GM21529 (cell line): ENCODE measurements at regions not wholly inside any gene's neighbourhood (a gene's known extent, or its start where the extent isn't known, plus 50 kb on each side); places are given as distances from the start of the nearest gene placed in this dataset.
"Not testable (repeated sequence)": the region's sequence is repeated elsewhere in the genome, so short reads cannot be mapped to it uniquely, and the experiment has no call there.

Source experiments
- ATAC-seq: cut with Tn5 transposase; IDR thresholded peaks from one replicate; pipeline ENCODE4 v1.9.1; 2021; ENCODE audit not compliant: unreplicated experiment

- ATAC-seq, result no peak
Measured at GRCh38 chr10:118913825-118914224, 115.7 kb upstream of the NANOS1 start.

GRCh38 chr10:118914629-118915028 is 114.9 kb upstream of the NANOS1 start:
- ATAC-seq, result no peak

DNA sequence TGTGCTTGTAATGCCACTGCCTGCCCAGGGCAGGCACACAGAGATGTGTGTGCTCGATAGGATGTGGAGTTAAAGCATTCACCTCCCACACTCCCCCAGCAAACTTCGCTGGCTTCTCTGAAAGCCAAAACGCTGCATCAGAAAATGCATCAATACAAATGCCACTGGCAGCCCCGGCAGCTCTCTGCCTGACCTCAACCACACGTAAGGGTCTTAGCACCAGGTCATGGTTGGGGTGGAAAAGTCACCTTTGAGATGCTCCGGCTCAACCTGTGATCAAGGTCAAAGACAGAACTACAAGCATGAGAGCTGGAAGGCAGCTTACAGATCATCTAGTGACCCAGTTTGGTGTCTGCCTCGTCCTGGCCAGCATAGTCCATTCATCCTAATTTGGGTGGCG is 114.4 kb upstream of the NANOS1 start:
- ATAC-seq, result no peak

DNA sequence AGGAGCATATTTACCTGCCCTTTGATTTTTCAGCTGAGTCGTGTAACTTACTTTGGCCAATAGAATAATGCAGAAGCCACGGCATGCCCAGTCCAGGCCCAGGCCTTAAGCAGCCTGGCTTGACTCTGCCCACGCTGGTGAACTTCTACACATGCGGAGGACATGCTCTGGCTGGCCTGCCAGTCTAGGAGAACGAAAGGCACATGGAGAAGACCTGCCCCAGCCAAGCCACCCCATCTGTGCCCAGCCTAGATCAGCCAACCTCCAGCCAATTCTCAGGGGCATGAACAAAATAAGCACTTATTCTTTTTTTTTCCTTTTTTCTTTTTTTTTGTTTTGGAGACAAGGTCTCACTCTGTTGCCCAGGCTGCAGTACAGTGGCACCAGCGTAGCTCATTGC is 112.7 kb upstream of the NANOS1 start:
- ATAC-seq, result no peak

GRCh38 chr10:118917701-118918100 is 111.8 kb upstream of the NANOS1 start:
- ATAC-seq, result no peak

DNA sequence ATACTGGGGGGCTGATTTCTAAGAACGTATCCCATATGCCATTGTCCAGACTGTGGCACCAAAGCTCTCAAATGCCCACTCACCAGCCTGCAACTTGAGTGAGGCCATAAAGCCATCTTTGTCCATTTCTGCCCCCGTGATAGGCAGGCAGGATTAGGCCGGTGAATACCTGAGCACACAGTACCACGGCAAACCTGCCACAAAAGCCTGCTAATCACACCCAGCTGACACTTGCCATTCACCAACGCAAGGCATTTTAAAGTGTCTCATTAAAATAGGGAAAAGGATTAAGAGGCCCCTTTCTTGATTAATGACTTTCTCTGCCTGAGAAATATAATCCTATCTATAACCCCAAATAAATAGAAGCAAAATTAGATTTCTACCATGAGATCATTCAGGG is 111.4 kb upstream of the NANOS1 start:
- ATAC-seq, result no peak

GRCh38 chr10:118918587-118918986 is 110.9 kb upstream of the NANOS1 start:
- ATAC-seq, result no peak

DNA sequence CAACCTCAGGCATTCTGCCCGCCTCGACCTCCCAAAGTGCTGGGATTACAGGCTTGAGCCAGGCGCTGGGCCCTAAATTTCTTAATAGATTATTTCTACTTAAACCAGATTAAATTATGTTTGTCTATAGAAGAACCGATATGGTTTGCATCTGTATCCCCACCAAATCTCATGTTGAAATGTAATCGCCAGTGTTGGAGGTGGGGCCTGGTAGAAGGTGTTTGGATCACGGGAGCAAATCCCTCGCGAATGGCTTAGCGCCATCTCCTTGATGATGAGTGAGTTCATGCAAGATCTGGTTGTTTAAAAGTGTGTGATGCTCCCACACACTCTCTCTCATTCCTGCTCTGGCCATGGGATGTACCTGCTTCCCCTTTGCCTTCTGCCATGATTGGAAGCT is 109.3 kb upstream of the NANOS1 start:
- ATAC-seq, result no peak

DNA sequence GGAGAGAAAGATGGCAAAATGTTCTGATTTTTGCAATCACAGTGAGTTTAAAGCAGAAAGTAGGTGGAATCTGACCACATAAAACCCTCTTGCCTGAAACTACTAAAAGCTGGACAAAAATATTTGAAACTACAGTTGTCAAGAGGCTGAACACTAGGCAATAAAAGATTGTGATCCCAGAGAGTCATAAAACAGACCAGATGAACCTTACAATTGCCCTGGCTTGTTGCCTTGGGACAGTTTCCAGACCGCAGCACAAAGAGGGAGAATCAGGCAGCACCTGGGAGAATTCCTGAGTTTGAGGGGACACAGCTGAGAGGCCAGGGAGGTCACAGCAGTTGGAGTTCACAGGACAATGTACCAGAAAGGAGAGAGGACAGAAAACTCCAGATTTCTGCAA is 107.3 kb upstream of the NANOS1 start:
- no peak for ATAC-seq

GRCh38 chr10:118922972-118923371 is 106.5 kb upstream of the NANOS1 start:
- no peak for ATAC-seq

DNA sequence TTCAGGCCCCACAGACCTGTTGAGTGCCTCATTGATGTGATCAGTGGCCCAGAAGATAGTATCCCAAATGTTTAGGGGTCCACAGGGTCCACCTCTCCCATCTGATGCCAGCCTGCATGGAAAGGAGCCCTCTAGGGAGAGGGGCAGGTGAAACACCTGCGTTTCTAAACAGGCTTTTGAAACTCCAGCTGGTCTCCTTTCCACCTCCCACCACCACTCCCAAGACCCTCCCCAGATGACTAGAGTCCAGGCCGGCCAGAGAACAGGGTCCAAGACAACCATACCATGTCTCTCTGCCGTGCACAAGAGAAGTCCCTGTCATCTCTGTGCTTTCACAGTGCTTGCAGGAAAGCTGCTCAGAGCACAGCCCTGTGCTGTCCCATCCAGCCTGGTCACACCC is 105.0 kb upstream of the NANOS1 start:
- ATAC-seq, result no peak

DNA sequence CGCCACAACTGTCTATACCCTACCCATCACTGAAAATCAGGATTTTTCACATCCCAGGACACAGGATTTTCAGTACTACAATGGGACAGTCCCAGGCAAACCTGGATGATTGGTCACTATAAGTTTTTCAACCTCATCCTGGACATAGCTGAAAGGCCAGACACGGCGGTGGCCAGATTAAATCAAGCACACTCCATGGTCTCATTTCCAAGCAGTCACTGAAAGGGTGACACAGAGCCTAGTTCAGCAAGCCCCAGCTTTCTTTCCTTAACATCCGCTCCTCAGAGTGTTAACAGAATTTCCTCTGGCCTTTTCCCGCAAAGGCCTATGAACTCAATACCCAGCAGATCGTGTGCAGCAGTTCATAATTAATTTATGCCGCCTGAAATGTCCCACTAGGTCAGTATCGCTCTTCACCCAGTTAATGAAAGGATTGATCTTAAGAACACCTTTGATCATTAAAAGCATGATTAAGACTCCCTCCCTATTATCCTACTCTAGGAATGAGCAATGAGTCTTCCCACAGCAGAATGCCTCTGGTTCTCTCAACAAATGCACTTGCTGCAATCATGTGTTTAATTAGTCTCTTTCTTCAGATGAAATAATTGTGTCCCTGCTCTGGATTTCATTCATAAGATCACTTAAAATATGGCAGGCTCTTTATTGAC is 104.0 kb upstream of the NANOS1 start:
- no peak for ATAC-seq

- ATAC-seq, result no peak
Measured at GRCh38 chr10:118926072-118926417, 103.5 kb upstream of the NANOS1 start.

GRCh38 chr10:118926441-118926840 is 103.1 kb upstream of the NANOS1 start:
- no peak for ATAC-seq

DNA sequence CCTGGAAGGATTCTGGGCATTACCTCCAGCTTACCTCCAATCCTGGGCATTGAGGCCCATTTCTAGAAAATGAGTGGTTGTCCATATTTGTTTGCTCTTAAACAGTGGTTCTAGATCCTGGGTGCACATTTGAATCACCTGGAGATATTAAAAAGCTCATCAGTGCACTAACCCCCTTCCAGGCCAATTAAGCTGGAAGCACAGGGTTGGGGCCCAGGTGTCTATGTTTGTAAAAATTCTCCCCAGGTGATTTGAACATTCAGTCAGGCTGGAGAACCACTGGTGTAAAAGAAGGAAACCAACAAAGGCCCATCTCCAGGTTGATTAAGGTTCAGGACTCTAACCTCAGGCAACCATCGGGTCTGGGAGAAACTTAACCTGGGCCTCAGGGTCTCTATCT is 102.6 kb upstream of the NANOS1 start:
- no peak for ATAC-seq

GRCh38 chr10:118927321-118927720 is 102.2 kb upstream of the NANOS1 start:
- no peak for ATAC-seq

DNA sequence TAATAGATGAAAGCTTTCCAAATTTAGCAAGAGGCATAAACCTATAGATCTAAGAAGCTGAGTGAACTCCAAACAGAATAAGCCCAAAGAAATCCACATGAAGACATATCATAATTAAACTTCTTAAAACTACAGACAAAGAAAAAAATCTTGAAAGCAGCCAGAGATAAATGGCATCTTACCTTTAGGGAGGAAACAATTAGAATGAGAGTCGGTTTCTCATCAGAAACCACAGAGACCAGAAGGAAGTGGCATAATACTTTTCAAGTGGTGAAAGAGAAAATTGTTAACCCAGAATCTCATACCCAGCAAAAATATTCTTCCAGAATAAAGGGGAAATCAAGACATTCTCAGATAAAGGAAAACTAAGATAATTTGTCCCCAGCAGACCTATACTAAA is 98.9 kb upstream of the NANOS1 start:
- ATAC-seq, result no peak

GRCh38 chr10:118931436-118931835 is 98.1 kb upstream of the NANOS1 start:
- ATAC-seq, result no peak

- ATAC-seq, result not testable (repeated sequence)
Measured at GRCh38 chr10:118932154-118932553, 97.4 kb upstream of the NANOS1 start.

DNA sequence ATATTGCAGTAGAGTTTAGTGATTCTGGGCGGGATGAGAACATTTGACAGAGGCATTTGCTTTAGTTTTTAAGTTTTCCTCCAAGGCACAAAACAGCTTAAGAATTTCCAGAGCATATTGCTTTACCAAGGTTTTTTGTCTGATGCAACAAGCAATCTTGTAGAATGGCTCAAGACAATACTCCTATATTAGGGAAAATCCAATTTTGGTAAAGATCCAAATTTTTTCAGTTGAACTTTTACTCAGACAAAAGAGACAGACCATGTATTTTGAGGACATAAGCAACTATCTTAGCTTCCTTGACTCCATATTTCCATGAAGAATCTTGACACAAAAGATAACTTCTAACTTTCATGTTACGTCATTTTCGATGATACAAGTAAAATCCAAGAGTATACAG is 92.3 kb upstream of the NANOS1 start:
- no peak for ATAC-seq

DNA sequence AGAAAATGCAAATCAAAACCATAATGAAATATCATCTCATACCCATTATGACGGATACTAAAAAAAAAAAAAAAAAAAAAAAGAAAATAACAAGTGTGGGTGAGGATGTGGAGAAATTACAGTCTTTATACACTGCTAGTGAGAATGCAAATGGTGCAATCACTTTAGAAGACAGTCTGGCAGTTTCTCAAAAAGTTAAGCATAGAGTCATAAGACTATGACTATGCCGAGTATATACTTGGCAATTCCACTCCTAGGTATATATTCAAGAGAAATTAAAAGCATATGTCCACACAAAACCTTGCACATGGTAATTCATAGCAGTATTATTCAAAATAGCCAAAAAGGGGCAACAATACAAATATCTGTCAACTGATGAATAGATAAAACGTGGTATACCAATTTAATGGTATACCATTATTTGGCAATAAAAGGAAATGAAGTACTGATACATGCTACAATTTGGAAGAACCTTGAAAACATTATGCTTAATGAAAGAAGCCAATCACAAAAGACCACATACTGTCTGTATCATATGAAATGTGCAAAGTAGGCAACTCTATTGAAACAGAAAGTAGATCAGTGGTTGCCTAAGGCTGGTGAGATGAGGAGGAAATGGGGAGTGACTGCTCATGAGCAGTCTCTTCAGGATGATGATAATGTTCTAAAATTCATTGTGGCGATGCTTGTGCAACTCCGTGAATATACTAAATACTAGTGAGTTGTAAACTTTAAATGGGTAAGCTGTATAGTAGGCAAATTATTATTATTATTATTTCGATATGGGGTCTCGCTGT is 90.1 kb upstream of the NANOS1 start:
- no peak for ATAC-seq

GRCh38 chr10:118940386-118940785 is 89.1 kb upstream of the NANOS1 start:
- no peak for ATAC-seq

- ATAC-seq, result no peak
Measured at GRCh38 chr10:118943253-118943652, 86.3 kb upstream of the NANOS1 start.
